Stomach (tissue), 8 donors: ENCODE measurements at regions not wholly inside any gene's neighbourhood (a gene's known extent, or its start where the extent isn't known, plus 50 kb on each side); places are given as distances from the start of the nearest gene placed in this dataset.

Source experiments
- DNase-seq, 2 donors: peaks; one replicate each; pipeline versions ENCODE4 v3.0.0 to v3.0.0-alpha.2; 2013 to 2019
- H3K27ac ChIP-seq, 5 donors: fragments of 200-600 bp in 4 of 5; sonication (generic) in 4 of 5; one replicate each; pipeline ENCODE4 v1.5.1; 2013 to 2019; ENCODE audit warnings: mild to moderate bottlenecking in 1 of 5, moderate library complexity in 1 of 5
- H3K27me3 ChIP-seq, 3 donors: fragments of 200-600 bp; sonication (generic); one replicate each; pipeline ENCODE4 v1.5.1; 2017 to 2019; ENCODE audit warnings: mixed run types in 1 of 3
- H3K36me3 ChIP-seq, 4 donors: fragments of 200-600 bp; sonication (generic); 1 replicate in 3 of 4; 2 replicates in 1 of 4; pipeline ENCODE4 v1.5.1; 2016 to 2019
- H3K4me1 ChIP-seq, 4 donors: fragments of 200-600 bp; sonication (generic); one replicate each; pipeline ENCODE4 v1.5.1; 2016 to 2019
- H3K4me3 ChIP-seq, 4 donors: fragments of 200-600 bp; sonication (generic) in 3 of 4; one replicate each; pipeline ENCODE4 v1.5.1; 2016 to 2019; ENCODE audit warnings: mild to moderate bottlenecking in 1 of 4
- H3K9me3 ChIP-seq, 4 donors: fragments of 200-600 bp; sonication (generic); one replicate each; pipeline ENCODE4 v1.5.1; 2016 to 2019
- EP300 ChIP-seq: sonication (generic); formaldehyde crosslinking; IDR thresholded peaks from one replicate; pipeline ENCODE4 v1.6.1; 2017; ENCODE audit warnings: antibody characterized with exemption
- POLR2A ChIP-seq, 4 donors: fragments of 450-650 bp; IDR thresholded peaks; one replicate each; pipeline ENCODE4 v1.6.1; 2016; ENCODE audit warnings: antibody characterized with exemption in 4 of 4, control low read depth in 2 of 4, mild to moderate bottlenecking in 1 of 4, moderate library complexity in 1 of 4
- POLR2AphosphoS5 ChIP-seq, 3 donors: sonication (generic); formaldehyde crosslinking; IDR thresholded peaks; one replicate each; pipeline ENCODE4 v1.6.1; 2016; ENCODE audit warnings: antibody characterized with exemption in 3 of 3
- WGBS, 5 donors: extraction: QIAGEN DNeasy Blood & Tissue Kit in 3 of 5; methylation state at CpG; one replicate each; pipeline versions ENCODE4 v1.1.5 to v1.1.7; 2013 to 2018; 5-methylcytosine and 5-hydroxymethylcytosine counted together
- intact Hi-C: fragments of 100-400 bp; cut with DNase I; formaldehyde crosslinking; loops from one replicate; pipeline ENCODE4 v1.15.1; 2023; ENCODE audit warnings: low total_unique reads
- TF ChIP-seq, protein P1 (sequence below), 7 experiments: fragments of 450-650 bp in 4 of 7; fragments of 200-600 bp in 3 of 7; sonication (generic) in 3 of 7; IDR thresholded peaks; one replicate each; pipeline ENCODE4 v1.5.1; 2016 to 2019; ENCODE audit warnings: antibody characterized with exemption in 7 of 7, control low read depth in 2 of 7, mild to moderate bottlenecking in 1 of 7
- donor health status: healthy with polysubstance abuse.
- donor health status: Bipolar disorder and iron deficiency.
- donor health status: healthy.

DNA sequence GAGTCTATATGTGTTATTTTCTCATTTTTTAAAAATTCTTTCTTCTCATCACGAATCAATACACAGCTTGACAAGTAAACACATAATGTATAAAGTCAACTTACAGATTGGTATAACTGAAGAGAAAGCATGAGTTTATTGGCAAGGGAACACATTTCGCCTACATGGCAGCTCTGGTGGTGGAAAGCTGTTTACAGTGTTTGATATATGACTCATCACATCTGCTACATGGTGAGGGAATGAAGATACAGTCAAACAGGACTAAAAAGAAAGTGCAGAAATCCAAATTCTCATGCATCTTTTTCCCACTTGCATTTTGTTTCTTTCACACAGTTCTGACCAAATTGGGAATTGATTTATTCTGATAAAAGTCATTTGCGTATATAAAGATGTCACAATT, 122.2 kb upstream of the ADGRL4 start:
- no peak overlapping the region for H3K4me3 ChIP-seq
- 52 to 65% (median 62%) methylated on average over 3 of the region's 3 CpGs for WGBS, 5 donors
- intact Hi-C loops, result no loop called here

DNA sequence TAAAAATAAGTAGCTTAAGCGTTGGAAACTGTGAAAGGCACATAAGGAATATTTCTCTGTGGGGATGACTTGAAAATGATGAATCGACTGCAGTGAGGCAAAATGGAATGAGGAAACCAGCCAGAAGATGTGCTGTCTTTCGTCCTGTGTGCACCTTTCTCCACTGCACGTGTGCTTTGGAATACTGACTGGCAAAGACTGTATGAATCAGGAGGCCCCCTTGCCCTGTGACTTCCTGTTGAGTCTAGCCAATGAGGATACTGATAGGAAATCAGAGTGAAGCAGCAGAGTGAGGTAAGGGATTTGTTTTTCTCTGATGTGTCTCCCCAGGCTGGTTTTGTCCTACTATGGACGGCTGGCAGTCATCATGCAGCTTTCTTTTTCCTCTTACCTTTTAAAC, 118.2 kb upstream of the ADGRL4 start:
- intact Hi-C loops, result no loop called here
- no peak for TF ChIP-seq POLR2AphosphoS5 (IDR thresholded peaks at IDR 0.05)
- TF ChIP-seq, protein P1, sequence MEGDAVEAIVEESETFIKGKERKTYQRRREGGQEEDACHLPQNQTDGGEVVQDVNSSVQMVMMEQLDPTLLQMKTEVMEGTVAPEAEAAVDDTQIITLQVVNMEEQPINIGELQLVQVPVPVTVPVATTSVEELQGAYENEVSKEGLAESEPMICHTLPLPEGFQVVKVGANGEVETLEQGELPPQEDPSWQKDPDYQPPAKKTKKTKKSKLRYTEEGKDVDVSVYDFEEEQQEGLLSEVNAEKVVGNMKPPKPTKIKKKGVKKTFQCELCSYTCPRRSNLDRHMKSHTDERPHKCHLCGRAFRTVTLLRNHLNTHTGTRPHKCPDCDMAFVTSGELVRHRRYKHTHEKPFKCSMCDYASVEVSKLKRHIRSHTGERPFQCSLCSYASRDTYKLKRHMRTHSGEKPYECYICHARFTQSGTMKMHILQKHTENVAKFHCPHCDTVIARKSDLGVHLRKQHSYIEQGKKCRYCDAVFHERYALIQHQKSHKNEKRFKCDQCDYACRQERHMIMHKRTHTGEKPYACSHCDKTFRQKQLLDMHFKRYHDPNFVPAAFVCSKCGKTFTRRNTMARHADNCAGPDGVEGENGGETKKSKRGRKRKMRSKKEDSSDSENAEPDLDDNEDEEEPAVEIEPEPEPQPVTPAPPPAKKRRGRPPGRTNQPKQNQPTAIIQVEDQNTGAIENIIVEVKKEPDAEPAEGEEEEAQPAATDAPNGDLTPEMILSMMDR (IDR thresholded peaks at IDR 0.05), result no peak
- TF ChIP-seq EP300, result no peak
- no peak for TF ChIP-seq POLR2A (IDR thresholded peaks at IDR 0.05)

More for the DNA sequence above, 122.2 kb upstream of the ADGRL4 start:
- H3K27me3 ChIP-seq, result no peaks in the 10 kb centered on the region
- H3K4me1 ChIP-seq, result no peaks in the 10 kb centered on the region
- H3K27ac ChIP-seq, result no peak overlapping the region
- H3K9me3 ChIP-seq, result no peaks in the 10 kb centered on the region
- no peaks in the 10 kb centered on the region for H3K36me3 ChIP-seq
- DNase-seq, result no peak
- TF ChIP-seq POLR2AphosphoS5 (IDR thresholded peaks at IDR 0.05) (no peak), POLR2A (IDR thresholded peaks at IDR 0.05) (no peak), EP300 (no peak)
- TF ChIP-seq, protein P1 (IDR thresholded peaks at IDR 0.05), result no peak

DNA sequence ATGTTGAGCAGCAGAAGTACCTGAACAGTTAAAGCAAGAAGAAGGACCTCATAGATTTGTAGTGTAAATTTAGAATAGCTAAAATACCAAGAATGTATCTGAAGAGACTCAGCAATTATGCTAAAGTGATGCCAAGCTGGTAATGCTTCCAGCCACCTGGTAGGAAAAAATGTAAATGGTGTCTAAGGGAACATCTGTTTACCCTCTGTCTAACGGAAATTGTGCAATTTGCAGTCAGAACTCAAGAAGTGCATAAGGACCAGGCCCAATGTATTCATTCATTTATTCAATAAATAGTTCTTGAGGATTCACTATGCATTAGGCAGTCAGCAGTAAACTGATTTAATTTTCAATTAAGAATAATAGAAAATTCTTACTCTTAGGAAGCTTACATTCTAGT, 116.0 kb upstream of the ADGRL4 start:
- WGBS, 5 donors, result 74 to 90% (median 80%) methylated on average over 1 of the region's 1 CpG

More for the DNA sequence above, 118.2 kb upstream of the ADGRL4 start:
- no peak for DNase-seq
- WGBS, 5 donors, result 67 to 79% (median 74%) methylated on average over 5 of the region's 5 CpGs
- H3K36me3 ChIP-seq, result no peaks in the 10 kb centered on the region
- H3K4me3 ChIP-seq, result no peak overlapping the region
- no peaks in the 10 kb centered on the region for H3K9me3 ChIP-seq
- no peaks in the 10 kb centered on the region for H3K4me1 ChIP-seq
- no peaks in the 10 kb centered on the region for H3K27me3 ChIP-seq
- H3K27ac ChIP-seq, result no peak overlapping the region

DNA sequence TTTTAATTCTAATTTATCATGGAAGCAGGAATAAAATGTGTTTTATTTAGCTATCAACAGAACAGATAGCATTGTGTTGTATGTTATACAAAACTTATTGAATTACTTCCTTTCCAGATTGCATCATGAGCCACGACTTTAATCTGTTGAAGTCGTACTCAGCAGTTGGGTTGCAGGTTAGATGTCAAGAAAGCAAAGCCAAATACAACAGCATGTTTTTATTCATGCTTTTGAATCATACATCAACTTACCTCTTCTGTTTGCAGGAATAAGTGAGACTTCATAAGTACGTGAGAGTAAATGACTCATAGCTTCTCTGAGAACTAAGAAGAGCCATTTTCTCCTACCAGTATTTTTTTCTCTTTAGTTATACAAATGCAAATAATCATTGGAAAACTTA, 110.8 kb upstream of the ADGRL4 start:
- TF ChIP-seq POLR2AphosphoS5 (IDR thresholded peaks at IDR 0.05) (no peak), POLR2A (IDR thresholded peaks at IDR 0.05) (no peak), EP300 (no peak)
- TF ChIP-seq, protein P1 (IDR thresholded peaks at IDR 0.05), result no peak
- DNase-seq, result no peak
- no peak overlapping the region for H3K4me3 ChIP-seq
- no peaks in the 10 kb centered on the region for H3K9me3 ChIP-seq
- no peaks in the 10 kb centered on the region for H3K36me3 ChIP-seq
- no peaks in the 10 kb centered on the region for H3K27me3 ChIP-seq
- intact Hi-C loops, result no loop called here
- H3K4me1 ChIP-seq, result no peaks in the 10 kb centered on the region
- WGBS, 5 donors, result 30 to 63% (median 52%) methylated on average over 3 of the region's 3 CpGs
- no peak overlapping the region for H3K27ac ChIP-seq

More for the DNA sequence above, 116.0 kb upstream of the ADGRL4 start:
- H3K27me3 ChIP-seq, result no peaks in the 10 kb centered on the region
- no peak for DNase-seq
- H3K4me3 ChIP-seq, result no peak overlapping the region
- H3K9me3 ChIP-seq, result no peaks in the 10 kb centered on the region
- H3K36me3 ChIP-seq, result no peaks in the 10 kb centered on the region
- H3K27ac ChIP-seq, result no peak overlapping the region
- intact Hi-C loops, result no loop called here
- no peaks in the 10 kb centered on the region for H3K4me1 ChIP-seq
- TF ChIP-seq POLR2A (IDR thresholded peaks at IDR 0.05) (no peak), POLR2AphosphoS5 (IDR thresholded peaks at IDR 0.05) (no peak), EP300 (no peak)
- TF ChIP-seq, protein P1 (IDR thresholded peaks at IDR 0.05), result no peak
